GM19438 (cell line): ENCODE measurements at regions not wholly inside any gene's neighbourhood (a gene's known extent, or its start where the extent isn't known, plus 50 kb on each side); places are given as distances from the start of the nearest gene placed in this dataset.
"Not testable (repeated sequence)": the region's sequence is repeated elsewhere in the genome, so short reads cannot be mapped to it uniquely, and the experiment has no call there.

Source experiments
- ATAC-seq: cut with Tn5 transposase; IDR thresholded peaks from one replicate; pipeline ENCODE4 v1.9.1; 2021; ENCODE audit warnings: low read depth; ENCODE audit not compliant: unreplicated experiment

GRCh38 chr5:99773290-99773689, 761.9 kb upstream of the FAM174A start:
- no peak for ATAC-seq

GRCh38 chr5:99771296-99771695, 763.9 kb upstream of the FAM174A start:
- ATAC-seq = no peak

DNA sequence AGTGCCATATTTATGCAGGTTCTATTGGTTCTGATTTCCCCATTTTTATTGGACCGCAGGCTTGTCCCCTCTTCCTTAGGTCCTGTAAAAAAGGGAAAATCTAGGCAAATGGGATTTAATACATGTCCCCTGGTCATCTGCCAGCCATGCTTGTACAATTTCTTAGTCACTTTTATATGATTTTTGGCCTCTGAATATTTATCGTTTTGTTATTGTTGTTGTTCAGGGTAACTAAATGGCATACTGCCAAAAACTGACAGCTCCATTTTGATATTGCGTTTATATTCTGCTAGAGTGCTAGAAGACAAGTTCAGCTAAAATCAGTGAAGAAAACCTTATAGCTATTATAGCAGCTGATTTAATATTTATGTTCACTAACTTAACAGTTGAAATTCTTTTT, 770.2 kb upstream of the FAM174A start:
- ATAC-seq = no peak

- no peak for ATAC-seq
Measured at GRCh38 chr5:99763021-99763774, 772.0 kb upstream of the FAM174A start.

- no peak for ATAC-seq
Measured at GRCh38 chr5:99747342-99747741, 787.8 kb upstream of the FAM174A start.

DNA sequence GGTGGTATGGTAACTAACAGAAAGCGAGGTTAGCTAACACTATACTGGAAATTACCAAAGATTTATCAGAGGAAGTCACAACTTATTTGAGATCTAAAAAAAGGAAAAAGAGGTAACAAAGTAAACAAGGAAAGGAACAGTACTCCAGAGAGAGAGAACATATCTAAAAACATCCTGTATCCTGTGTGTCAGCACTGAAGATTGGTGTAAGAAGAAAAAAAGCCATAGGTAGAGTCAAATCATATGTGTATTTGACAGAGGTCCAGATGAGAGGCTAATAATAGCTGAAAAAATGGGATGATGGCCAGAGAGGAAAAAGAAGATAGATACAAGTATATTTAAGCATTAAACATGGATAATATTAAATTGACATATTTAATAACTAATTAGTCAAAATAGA, 802.0 kb upstream of the FAM174A start:
- not testable (repeated sequence) for ATAC-seq

- not testable (repeated sequence) for ATAC-seq
Measured at GRCh38 chr5:99730653-99731052, 801.8 kb upstream of the CHD1 start.

DNA sequence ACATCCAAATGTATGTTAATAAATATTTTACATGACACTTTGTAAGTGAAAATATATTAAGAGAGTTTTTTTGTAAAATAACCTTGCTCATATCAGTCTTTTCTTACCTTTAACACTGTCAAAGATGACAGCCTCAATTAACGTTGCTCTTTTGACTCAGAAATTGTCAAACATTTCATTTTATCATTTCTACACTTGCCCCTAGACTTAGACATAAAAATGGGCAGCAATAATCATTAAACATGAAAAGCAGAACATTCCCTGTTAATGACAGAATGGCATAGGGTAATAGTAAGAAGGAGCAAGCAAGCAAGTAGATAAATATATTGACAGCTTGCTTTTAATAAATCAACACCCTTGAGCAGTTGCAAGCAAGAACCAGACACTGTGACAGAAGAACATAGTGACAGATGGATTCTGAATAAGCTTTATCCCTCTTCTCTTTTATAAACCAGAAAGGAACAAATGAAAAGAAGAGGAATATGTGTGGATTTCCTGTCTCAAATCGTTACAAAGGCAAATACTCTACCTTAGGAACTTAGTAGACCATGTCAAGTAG, 796.0 kb upstream of the CHD1 start:
- ATAC-seq = no peak

- no peak for ATAC-seq
Measured at GRCh38 chr5:99721506-99721905, 792.7 kb upstream of the CHD1 start.

DNA sequence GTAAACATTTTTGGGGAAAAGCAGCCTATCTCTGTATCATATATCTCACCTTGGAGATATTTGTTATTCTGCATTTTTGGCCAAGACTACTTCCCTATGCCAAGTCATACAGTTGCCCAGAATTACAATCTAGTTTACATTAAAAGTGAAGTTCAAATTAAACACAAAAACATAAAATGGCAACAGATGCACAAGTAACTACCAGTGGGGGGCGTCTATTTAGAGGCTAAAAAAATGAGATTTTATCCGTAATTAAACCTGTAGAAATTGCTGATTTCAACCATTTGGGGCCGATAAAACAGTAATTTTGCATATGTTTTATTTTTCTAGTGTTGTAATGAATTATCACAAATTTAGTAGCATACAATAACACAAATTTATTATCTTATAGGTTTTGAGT, 787.1 kb upstream of the CHD1 start:
- ATAC-seq = no peak

DNA sequence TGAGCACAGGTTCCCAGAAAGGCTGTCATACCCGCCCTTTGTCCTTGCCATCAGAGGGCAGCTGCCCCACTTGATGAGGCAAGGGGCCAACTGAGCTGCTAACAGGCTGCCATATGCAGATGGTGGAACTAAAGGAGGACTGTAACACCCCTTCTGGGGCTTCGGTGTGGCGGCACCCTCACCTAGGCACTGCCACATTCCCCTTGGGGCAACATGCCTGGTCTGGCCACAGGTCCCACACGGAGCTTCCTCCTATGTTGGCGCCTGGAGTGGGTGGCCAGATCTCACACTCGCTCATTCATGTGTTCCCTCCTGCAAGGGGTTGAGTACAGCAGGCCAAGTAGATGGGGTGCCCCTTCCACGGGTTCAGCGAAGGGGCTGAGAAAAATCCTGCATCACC, 777.4 kb upstream of the CHD1 start:
- no peak for ATAC-seq

DNA sequence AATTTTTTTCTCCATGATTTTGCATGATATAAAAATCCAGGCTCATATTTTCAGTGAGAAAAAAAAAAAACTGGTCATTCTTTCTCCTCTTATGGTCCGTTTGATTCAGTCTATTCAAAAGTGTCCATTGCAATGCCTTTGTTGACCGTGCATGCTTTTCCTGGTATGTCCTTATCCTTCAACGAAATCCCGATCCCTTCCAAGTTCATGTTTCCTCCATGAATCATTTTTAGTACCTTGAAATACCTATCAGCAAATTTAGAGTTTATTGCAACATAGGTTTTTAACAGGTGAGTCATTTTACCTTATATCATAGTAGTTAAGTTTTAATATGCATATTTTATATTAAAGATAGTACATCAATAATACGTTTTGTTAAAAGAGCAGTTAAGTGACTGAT, 773.8 kb upstream of the CHD1 start:
- no peak for ATAC-seq

GRCh38 chr5:99694884-99695283, 766.1 kb upstream of the CHD1 start:
- no peak for ATAC-seq

- no peak for ATAC-seq
Measured at GRCh38 chr5:99686538-99686937, 757.7 kb upstream of the CHD1 start.

- no peak for ATAC-seq
Measured at GRCh38 chr5:99675974-99676373, 747.2 kb upstream of the CHD1 start.

DNA sequence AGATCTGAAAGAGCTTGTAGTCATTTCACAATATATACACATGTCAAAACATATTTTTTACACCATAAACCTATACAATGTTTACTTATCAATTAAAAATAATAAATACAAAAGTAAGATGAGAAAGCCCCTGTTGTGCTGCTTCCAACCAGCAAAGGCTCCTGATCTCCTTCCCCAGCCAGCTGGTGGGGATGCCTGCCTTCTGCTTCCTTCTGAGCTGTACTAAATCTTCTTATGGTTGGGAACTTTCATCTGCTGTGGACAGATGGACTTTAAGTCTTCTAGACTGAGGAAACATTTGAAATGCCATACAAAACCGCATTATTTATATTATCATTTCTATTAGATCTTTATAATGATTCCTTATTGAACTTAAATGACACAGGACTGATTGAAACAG, 745.3 kb upstream of the CHD1 start:
- ATAC-seq = no peak

DNA sequence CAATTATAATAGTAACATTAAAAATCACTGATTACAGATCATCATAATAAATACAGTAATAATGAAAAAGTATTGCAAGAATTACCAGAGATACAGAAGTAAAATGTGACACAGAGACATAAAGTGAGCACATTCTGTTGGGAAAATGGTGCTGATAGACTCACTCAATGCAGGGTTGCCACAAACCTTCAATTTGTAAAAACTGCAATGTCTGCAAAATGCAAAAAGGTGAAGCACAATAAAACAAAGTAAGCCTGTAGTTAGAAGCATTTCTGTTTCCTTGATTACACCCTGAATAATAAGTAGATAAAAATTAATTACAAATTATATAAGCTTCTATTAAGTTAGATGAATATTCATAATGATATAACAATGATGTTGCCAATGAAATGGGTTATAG, 736.2 kb upstream of the CHD1 start:
- no peak for ATAC-seq

DNA sequence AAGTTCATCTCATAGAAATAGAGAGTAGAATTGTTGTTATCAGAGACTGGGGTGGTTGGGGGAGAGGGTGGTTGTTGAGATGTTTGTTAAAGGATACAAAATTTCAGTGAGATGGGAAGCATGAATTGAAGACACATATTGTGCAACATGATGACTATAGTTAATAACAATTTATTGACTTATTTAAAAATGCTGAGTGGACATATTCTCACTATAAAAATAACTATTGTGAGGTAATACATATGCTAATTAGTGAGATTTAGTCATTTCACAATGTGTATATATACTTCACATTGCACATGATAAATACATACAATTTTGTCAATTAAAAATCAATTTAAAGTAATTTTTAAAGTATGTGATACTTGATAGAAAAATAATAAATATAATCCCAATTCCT, 722.5 kb upstream of the CHD1 start:
- ATAC-seq = no peak

DNA sequence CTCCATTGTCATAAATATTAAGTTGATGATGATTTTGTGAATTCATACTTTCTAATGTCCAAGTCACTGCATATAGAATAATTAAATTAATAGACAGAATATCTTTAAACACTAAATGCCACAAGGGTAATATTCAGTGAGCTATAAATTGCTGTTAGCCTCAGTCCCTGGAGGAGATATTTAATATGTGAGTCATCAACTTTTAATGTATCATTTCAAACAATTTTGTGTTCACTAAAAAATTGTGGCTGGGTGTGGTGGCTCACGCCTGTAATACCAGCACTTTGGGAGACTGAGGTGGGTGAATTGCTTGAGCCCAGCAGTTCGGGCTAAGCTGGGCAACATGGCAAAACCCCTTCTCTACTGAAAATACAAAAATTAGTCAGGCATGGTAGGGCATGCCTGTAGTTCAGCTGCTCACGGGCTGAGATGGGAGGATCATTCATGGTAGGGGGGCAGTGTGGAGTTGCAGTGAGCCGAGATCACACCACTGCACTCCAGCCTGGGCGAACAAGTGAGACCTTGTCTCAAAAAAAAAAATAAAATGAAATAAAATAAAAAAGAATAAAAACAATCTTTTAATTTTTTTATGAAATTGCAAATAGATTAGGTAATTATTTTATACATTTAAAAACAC, 717.3 kb upstream of the CHD1 start:
- no peak for ATAC-seq

GRCh38 chr5:99644822-99645221, 716.0 kb upstream of the CHD1 start:
- no peak for ATAC-seq

- ATAC-seq = no peak
Measured at GRCh38 chr5:99640646-99641045, 711.8 kb upstream of the CHD1 start.

DNA sequence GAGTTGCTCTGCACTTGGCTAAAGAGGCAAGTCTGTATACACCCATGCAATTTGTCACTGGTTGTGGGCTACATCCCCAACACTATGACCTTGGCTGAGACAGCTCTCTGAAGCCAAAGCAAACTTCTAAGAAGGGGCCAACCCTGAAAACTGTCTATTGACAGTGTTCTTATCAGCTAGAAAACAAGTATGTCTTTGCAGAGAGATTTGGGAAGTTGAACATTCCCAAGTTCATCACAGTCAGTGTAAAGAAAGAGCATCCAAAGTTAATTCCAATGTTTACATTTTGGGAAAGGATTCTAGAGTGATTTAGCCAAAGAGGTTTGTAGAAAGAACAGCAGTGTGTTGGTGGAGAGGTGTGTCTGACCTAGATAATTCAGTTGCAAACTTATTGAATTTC, 711.1 kb upstream of the CHD1 start:
- no peak for ATAC-seq
